ENCODE measurements at regions not wholly inside any gene's neighbourhood (a gene's known extent, or its start where the extent isn't known, plus 50 kb on each side); places are given as distances from the start of the nearest gene placed in this dataset.

DNA sequence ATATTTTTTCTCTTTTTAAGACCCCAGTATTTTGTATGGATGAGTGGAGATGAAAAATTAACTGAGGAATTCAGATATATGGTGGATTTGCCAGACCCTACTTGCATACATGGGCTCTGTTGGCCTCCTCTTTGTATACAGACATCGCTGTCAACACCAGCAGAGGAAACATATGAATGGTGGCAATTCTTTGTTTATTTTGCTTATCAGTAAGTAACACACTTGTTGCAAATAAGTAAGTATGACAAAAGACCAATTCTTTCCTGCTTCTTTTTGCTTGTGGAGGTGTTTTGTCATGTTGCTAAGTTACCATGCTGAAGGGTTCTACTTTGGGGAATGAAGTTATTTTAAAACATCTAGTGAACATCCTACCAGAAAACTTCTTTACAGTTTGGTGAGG lies 298.2 kb downstream of the KIF4B start:
- TF ChIP-seq, protein P1, sequence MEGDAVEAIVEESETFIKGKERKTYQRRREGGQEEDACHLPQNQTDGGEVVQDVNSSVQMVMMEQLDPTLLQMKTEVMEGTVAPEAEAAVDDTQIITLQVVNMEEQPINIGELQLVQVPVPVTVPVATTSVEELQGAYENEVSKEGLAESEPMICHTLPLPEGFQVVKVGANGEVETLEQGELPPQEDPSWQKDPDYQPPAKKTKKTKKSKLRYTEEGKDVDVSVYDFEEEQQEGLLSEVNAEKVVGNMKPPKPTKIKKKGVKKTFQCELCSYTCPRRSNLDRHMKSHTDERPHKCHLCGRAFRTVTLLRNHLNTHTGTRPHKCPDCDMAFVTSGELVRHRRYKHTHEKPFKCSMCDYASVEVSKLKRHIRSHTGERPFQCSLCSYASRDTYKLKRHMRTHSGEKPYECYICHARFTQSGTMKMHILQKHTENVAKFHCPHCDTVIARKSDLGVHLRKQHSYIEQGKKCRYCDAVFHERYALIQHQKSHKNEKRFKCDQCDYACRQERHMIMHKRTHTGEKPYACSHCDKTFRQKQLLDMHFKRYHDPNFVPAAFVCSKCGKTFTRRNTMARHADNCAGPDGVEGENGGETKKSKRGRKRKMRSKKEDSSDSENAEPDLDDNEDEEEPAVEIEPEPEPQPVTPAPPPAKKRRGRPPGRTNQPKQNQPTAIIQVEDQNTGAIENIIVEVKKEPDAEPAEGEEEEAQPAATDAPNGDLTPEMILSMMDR (IDR thresholded peaks at IDR 0.05), result no peak
- TF ChIP-seq HOXA7 (CRISPR knock-in tag; IDR thresholded peaks at IDR 0.05) (no peak), CEBPB (IDR thresholded peaks at IDR 0.05) (no peak), ZNF302 (CRISPR knock-in tag; IDR thresholded peaks at IDR 0.05) (no peak), BHLHE40 (IDR thresholded peaks at IDR 0.05; ENCODE audit: low read depth, low read length) (no peak), RFX5 (IDR thresholded peaks at IDR 0.05) (no peak), RAD21 (conservative IDR thresholded peaks at IDR 0.05 in 1 of 2, IDR thresholded peaks at IDR 0.05 in 1 of 2) (no peak), POLR2A (IDR thresholded peaks at IDR 0.05; ENCODE audit: low read length) (no peak), HOXB13 (CRISPR knock-in tag; IDR thresholded peaks at IDR 0.05; ENCODE audit: low read depth) (no peak)
- TF ChIP-seq, protein P2, sequence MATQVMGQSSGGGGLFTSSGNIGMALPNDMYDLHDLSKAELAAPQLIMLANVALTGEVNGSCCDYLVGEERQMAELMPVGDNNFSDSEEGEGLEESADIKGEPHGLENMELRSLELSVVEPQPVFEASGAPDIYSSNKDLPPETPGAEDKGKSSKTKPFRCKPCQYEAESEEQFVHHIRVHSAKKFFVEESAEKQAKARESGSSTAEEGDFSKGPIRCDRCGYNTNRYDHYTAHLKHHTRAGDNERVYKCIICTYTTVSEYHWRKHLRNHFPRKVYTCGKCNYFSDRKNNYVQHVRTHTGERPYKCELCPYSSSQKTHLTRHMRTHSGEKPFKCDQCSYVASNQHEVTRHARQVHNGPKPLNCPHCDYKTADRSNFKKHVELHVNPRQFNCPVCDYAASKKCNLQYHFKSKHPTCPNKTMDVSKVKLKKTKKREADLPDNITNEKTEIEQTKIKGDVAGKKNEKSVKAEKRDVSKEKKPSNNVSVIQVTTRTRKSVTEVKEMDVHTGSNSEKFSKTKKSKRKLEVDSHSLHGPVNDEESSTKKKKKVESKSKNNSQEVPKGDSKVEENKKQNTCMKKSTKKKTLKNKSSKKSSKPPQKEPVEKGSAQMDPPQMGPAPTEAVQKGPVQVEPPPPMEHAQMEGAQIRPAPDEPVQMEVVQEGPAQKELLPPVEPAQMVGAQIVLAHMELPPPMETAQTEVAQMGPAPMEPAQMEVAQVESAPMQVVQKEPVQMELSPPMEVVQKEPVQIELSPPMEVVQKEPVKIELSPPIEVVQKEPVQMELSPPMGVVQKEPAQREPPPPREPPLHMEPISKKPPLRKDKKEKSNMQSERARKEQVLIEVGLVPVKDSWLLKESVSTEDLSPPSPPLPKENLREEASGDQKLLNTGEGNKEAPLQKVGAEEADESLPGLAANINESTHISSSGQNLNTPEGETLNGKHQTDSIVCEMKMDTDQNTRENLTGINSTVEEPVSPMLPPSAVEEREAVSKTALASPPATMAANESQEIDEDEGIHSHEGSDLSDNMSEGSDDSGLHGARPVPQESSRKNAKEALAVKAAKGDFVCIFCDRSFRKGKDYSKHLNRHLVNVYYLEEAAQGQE (IDR thresholded peaks at IDR 0.05), result no peak
- TF ChIP-seq, protein P3, sequence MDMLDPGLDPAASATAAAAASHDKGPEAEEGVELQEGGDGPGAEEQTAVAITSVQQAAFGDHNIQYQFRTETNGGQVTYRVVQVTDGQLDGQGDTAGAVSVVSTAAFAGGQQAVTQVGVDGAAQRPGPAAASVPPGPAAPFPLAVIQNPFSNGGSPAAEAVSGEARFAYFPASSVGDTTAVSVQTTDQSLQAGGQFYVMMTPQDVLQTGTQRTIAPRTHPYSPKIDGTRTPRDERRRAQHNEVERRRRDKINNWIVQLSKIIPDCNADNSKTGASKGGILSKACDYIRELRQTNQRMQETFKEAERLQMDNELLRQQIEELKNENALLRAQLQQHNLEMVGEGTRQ (IDR thresholded peaks at IDR 0.05), result no peak
- TF ChIP-seq, protein P4, sequence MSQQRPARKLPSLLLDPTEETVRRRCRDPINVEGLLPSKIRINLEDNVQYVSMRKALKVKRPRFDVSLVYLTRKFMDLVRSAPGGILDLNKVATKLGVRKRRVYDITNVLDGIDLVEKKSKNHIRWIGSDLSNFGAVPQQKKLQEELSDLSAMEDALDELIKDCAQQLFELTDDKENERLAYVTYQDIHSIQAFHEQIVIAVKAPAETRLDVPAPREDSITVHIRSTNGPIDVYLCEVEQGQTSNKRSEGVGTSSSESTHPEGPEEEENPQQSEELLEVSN (IDR thresholded peaks at IDR 0.05; ENCODE audit: borderline replicate concordance, low read depth), result no peak

All from A549 (cell line).